Activated T-cell treated with anti-CD3 and anti-CD28 coated beads for 4 hours (primary cell): ENCODE measurements at regions not wholly inside any gene's neighbourhood (a gene's known extent, or its start where the extent isn't known, plus 50 kb on each side); places are given as distances from the start of the nearest gene placed in this dataset.
"Not testable (repeated sequence)": the region's sequence is repeated elsewhere in the genome, so short reads cannot be mapped to it uniquely, and the experiment has no call there.

Experiments used
- DNase-seq: peaks from one replicate; pipeline ENCODE4 v3.0.0-alpha.2; 2020

DNA sequence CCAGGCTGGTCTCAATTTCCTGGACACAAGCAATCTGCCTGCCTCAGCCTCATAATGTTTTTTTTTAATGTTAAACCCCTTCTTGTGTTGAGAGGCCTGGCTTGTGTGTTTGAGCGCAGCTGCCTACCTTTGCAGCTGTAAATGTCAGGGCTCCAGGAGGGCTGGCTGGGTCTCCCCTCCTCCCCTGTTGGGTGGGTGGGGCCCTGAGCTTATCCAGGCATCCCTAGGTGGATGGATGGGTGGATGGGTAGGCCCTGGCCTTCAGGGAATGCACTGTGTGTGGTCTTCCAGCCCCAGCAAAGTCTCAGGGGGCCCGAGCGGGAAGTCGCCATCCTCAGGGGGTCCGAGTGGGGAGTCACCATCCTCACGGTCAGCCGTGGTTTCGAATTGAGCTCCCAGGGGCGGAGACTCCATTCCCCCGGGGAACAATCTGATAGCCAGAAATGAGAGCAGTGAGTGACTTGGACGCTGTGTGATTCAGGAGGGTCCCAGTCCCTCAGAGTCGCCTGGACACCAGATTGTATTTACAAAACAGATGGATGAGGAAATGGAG, 279.4 kb upstream of the PLGLB2 start:
- not testable (repeated sequence) for DNase-seq

DNA sequence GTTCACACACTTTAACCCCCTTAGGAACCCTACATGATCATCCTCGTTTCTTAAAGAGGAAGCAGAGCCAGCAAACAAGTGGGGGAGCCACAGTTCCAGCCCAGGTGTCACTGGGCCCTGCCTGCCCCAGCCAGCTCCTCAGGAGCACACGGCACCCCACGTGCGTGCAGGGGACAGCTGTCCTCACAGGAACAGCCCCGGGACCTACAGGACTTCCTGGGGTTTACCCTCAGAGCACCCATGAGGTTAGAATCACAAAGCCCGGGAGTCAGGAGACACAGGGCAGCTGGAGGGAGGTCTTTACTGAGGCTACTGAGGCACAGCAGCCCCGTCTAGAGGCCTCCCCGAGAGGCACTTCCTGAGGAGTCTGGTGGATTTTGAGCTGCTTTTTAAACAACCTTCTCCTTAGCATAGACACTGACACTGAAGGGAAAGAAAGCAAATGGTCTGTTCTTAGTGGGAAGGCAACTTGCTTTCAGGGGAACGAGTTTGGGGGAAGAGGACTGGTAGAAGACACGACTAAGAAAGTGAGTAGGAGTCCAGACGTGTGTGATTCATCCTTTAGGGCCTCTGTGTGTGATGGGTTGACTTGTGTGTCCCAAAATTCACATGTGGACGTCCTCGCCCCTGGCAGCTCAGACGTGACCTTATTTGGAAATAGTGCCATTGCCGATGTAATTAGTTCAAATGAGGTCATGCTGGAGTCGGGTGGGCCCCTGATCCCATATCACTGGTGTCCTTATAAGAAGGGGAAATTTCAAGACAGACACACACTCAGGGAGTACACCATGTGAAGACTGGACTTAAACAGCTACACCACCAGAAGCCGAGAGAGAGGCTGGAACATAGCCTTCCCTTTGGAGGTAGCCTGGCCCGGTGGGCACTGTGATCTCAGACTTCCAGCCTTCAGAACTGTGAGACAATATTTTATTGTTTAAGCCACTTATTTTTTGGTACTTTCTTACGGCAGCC, 278.4 kb upstream of the PLGLB2 start:
- peak; percentile 25 for DNase-seq

DNA sequence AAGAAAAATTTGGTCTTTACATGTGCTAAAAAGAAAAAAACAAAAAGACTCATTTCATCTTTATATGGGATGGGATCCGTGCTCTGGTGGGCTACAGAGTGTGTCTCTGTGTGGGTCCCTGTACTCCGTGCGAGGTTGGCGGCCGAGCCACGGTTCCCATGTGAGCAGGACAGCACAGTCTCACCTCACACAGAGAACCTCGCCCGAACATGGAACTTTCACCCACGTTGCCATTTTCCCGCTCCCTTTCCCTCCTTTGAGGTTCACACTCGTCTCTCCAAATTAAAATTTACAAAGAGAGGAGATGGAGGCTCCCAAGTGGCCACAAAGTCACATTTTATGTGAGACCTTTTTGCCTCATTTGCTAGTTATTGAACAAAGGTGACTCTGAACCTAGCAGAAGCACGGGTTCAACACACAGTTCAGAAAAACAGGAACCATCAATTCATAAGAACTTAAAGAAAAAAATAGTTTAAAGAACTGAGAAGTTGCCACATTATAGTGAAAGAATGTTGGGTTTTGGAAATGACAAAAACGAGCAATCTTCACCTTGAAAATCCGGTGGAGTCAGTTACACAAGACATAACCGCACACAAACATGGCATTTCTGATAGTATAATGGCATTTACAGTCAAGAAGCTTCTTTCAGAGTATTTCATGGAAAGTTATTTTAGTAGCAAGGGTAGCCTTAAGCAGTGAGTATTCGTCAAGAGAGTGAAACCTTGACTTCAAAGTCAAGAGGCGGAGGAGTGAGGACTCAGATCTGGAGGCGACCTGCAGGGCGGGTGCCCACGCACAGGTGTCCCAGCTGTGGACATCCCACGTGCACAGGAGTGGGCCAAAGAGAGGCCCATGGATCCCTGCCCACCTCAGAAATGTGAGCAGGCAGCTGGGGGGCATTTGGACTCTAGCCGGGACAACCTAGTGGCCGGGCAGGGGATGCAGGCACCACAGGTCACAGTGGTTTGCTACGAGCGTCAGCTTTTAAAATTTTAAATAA, 277.2 kb upstream of the PLGLB2 start:
- peak; percentile 35 for DNase-seq

GRCh38 chr2:87471478-87471877, 276.4 kb upstream of the PLGLB2 start:
- DNase-seq, result not testable (repeated sequence)

- DNase-seq, result not testable (repeated sequence)
Measured at GRCh38 chr2:87476223-87476872, 271.5 kb upstream of the PLGLB2 start.

DNA sequence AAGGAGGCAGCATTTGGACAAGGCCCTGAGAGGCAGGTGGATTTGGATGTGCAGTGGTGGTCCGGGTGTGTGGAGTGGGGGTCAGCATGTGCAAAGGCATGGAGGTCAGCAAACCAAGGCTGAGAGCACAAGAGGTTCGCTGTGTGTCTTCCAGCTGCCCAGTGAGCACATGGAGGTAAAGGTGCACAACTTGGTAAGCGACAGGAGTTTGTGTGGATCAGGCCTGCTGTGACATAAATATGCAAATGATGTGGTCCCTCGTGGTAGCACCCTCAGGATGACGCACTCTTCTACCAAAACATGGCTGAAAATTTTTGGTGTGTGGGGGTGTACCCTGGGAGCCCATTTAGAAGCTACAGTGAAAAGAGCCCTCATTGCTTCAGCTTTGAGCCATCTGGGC, 271.0 kb upstream of the PLGLB2 start:
- peak; percentile 25 for DNase-seq

DNA sequence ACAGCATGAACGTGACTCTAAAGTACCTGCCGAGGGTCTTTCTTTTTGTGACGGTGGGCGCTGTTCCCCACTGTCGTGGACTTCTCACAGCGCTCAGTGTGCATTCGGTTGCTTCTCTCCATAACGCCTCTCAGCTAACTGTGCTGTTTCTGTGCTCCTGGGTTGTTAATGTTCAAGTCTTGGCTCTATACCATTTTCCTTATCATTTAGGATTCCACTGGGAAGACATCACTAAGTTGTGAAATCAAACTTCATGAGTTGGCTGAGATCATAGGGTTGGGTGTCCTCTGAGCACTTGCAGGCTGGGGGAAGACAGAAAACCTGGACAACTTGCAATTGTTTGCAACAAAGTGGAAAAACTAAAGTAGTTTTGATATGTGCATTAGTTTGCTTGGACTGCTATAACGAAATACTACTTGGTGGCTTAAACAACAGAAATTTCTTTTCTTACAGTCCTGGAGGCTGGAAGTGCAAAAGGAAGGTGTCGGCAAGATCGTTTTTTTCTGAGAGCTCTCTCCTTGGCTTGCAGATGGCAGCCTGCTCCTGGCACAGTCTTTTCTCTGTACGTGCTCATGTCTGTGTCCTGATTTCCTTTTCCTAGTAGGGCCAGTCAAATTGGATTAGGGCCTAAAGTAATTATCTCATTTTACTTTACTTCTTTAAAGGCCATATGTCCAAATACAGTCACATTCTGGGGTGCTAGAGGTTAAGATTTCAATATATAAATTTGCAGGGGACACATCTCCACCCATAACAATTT, 270.0 kb upstream of the PLGLB2 start:
- not testable (repeated sequence) for DNase-seq

DNA sequence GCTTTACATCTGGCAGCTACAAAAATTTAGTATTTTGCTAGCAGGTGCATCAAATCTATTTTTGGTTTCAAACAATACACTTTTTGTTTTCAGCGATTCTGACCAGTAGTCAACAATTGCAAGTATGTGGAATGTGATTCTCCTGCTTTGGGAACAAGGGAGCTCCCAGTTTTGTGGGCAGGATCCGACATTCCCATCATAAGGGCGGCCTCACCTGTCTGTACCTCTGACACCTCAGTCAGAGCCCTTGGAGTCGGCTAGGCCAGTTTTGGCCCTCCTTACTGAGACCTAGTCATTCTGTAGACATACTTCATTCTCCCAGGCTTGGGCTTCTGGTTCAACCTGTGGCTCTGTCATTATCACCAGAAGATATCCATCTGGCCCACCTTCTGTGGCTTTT, 269.0 kb upstream of the PLGLB2 start:
- DNase-seq, result not testable (repeated sequence)

DNA sequence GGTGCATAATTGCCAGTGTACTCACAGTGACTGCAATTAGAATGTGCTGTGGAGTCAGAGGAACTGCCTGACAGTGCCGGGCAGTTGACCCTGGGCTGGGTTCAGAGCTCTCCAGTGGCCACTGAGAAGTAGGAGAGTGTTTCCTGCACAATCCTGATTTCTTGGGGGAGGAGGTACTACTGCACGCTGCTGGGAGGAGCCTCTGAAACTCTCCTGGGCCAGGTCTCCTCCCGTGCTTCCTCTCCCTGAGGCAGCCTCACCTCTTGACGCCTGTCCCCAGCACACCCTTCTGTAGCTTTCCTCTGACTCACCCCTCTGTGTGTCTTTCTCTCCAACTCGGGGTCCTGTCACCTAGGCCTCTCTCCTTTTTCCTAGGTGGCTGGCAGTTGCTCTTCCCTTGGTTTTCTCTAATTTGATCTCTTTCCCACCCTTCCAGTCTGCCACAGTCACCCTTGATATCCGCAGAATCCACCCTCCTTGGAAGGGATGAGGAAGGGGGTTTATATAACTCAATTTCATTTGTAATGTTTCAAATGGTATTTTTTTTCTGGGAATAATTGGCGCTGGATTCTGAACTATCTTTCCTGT, 264.7 kb upstream of the PLGLB2 start:
- not testable (repeated sequence) for DNase-seq

- not testable (repeated sequence) for DNase-seq
Measured at GRCh38 chr2:87484363-87484762, 263.5 kb upstream of the PLGLB2 start.

GRCh38 chr2:87485455-87485854, 262.4 kb upstream of the PLGLB2 start:
- DNase-seq, result not testable (repeated sequence)

GRCh38 chr2:87485884-87486283, 262.0 kb upstream of the PLGLB2 start:
- not testable (repeated sequence) for DNase-seq

DNA sequence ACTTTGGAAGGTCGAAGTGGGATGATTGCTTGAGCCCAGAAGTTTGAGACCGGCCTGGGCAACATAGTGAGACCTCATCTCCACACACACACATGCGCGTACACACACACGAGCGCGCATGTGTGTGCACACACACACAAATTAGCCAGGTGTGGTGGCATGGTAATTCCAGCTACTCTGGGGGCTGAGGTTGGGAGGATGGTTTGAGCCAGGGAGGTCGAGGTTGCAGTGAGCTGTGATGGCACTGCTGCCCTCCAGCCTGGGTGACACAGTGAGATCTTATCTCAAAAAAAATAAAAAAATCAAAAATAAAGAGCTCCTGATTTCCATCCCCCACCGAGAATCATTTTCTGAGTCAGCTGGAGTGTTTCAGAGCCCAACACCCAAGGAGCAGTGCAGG, 261.5 kb upstream of the PLGLB2 start:
- DNase-seq, result not testable (repeated sequence)

- DNase-seq, result not testable (repeated sequence)
Measured at GRCh38 chr2:87488021-87488420, 259.9 kb upstream of the PLGLB2 start.

DNA sequence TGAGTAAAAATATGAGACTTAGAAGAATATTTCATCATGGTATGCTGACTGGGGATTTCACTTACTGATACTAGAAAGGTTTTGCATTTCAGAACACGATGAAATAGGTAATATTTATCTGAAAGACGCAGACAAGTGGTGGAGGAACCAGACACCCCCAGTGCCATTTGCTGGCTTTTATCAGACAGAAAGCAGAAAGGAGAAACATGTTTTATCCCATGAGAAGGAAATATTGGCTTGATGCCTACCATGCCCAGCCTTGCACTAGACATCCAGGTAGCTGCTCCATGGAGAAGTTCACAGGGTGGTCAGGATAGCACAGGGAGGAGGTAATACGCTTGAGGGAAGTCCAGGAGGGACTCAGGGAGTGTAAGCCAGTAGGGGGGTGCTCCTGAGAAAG, 258.9 kb upstream of the PLGLB2 start:
- not testable (repeated sequence) for DNase-seq

- DNase-seq, result not testable (repeated sequence)
Measured at GRCh38 chr2:87494846-87495245, 253.0 kb upstream of the PLGLB2 start.

- DNase-seq, result not testable (repeated sequence)
Measured at GRCh38 chr2:87495455-87495854, 252.4 kb upstream of the PLGLB2 start.

DNA sequence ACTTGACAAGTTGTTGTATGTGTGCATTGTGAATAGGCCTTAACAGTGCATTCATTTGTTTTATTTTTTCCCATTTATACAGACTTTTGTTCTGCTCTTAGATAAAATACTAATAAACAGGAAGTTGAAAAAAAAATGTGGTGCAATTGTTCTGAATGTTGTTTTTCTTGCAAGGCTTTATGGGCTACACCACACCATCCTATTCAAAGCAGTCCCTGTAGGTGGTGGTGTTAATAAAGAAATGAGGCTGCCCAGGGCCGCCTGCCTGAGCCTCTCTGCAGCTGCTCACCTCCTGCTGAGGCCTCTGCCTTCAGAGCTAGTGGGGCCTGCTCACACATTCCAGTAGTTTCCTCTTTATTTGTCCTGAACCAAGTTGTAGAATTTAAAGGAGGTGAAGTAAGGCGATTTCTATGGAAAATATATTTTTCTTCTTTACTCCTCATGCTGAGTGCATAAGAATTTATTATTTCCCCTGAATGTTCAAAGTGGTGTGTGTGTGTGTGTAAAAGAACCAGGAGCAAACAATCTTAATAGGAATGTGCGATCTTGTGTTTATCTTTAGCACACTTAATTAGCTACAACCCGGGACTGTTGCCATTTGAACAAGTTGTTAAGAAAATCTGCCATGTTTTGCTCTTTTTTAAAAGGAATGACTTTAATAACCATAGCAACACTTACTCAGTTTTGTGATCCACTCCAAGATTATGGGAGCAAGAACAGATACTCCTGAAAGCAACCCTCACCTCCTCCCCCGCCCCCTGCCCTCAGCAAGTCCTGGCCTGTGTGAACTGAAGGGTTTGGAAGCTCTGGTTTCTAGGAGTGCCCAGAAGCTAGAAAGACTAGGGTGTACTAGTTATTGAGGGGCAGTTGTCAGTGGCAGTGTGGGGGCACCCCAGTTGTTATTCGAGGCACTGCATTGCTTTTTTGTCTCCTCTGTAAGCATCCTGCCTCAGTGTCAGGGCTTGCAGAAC, 251.6 kb upstream of the PLGLB2 start:
- DNase-seq, result not testable (repeated sequence)

DNA sequence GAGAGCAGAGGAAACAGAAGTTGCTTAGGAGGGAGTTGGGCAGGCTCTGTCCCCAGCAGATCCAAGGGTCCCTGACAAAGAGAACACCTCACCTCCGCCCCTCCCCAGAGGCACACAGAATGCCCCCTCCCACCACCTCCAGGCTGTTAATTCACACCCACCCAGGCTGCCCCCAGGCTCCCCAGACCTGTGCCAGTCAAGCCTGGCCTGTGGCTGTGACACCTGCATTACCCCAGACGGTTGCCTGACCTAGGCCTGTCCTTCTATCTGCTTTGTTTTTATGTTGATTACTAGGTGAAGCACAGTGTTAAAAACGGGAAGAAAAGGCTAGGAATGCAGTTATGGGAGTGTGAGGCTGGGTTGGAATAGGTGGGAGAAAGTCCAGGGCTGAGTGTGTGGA, 250.8 kb upstream of the PLGLB2 start:
- not testable (repeated sequence) for DNase-seq

DNA sequence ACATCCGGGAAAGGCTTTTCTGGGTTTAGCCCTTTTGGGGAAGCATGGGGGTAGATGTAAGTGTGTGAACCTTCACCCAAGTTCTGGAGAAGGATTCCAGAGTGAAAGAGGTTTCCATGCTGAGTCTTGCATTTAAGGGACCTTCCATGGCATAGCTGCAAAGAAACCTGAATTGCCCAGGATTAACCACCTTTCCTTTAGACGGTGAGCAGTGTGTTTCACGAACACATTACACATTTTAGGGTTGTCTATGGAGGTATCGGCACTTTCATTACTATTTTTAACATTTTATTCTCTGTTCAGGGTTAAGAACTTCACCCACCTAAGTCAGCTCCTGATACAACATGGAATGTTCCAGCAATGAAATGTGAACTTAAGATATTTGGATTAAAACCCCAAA, 250.2 kb upstream of the PLGLB2 start:
- DNase-seq, result not testable (repeated sequence)
